Astrocyte of the cerebellum (primary cell): ENCODE measurements at regions not wholly inside any gene's neighbourhood (a gene's known extent, or its start where the extent isn't known, plus 50 kb on each side); places are given as distances from the start of the nearest gene placed in this dataset.
"Not testable (repeated sequence)": the region's sequence is repeated elsewhere in the genome, so short reads cannot be mapped to it uniquely, and the experiment has no call there.

Source experiments
- DNase-seq: peaks from one replicate; pipeline ENCODE4 v3.0.0-alpha.2; 2011; ENCODE audit warnings: low read depth
- H3K4me3 ChIP-seq: 2 replicates; pipeline ENCODE4 v1.5.1; 2011; ENCODE audit warnings: mild to moderate bottlenecking, low read depth, low read length, moderate library complexity
- CTCF ChIP-seq: IDR thresholded peaks from 2 replicates; pipeline ENCODE4 v1.5.1; 2012; ENCODE audit warnings: low read length, low read depth, moderate library complexity, mild to moderate bottlenecking; ENCODE audit errors: missing control alignments
- in situ Hi-C: cut with HindIII; loops from 2 replicates; pipeline ENCODE4 v1.10.0; 2017; ENCODE audit warnings: low sequenced_read_pairs

DNA sequence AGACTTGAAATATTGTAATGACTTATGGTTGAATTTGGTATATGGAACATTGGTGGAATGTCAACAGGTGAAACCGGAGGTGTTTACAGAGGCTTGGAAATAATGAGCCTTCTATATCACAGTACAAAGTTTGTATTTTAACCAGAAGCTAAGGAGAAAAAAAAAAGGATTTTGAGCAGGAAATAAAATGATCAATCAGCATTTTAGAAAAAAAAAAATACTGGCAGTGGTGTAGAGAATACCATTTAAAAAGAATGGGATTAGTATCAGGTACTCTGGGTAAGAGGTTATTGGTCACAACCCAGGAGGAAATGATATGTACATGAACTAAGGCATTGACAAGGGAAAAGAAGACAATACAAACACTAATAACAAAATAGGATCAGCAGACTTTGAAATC, 587.1 kb upstream of the HTR2C start:
- TF ChIP-seq CTCF: no peak
- H3K4me3 ChIP-seq: no peak overlapping the region
- in situ Hi-C loops: no loop called here
- no peak for DNase-seq

DNA sequence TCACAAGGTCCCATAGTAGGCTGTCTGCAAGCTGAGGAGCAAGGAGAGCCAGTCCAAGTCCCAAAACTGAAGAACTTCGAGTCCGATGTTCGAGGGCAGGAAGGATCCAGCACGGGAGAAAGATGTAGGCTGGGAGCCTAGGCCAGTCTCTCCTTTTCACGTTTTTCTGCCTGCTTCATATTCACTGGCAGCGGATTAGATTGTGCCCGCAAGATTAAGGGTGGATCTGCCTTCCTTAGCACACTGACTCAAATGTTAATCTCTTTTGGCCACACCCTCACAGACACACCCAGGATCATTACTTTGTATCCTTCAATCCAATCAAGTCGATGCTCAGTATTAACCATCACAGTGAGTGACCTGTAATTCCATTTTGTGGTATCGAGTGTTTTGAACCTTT, 592.2 kb upstream of the HTR2C start:
- DNase-seq, H3K4me3 ChIP-seq, in situ Hi-C loops: not testable (repeated sequence)

DNA sequence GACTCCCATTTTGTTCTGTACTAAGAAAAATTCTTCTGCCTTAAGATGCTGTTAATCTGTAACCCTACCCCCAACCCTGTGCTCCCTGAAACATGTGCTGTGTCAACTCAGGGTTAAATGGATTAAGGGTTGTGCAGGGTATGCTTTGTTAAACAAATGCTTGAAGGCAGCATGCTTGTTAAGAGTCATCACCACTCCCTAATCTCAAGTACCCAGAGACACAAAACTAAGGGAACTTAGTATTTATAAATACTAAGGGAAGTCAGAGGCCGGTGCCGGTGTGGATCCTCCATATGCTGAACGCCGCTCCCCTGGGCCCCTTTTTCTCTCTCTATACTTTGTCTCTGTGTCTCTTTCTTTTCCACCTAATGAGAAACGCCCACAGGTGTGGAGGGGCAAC, 593.2 kb upstream of the HTR2C start:
- DNase-seq, in situ Hi-C loops, H3K4me3 ChIP-seq: not testable (repeated sequence)

DNA sequence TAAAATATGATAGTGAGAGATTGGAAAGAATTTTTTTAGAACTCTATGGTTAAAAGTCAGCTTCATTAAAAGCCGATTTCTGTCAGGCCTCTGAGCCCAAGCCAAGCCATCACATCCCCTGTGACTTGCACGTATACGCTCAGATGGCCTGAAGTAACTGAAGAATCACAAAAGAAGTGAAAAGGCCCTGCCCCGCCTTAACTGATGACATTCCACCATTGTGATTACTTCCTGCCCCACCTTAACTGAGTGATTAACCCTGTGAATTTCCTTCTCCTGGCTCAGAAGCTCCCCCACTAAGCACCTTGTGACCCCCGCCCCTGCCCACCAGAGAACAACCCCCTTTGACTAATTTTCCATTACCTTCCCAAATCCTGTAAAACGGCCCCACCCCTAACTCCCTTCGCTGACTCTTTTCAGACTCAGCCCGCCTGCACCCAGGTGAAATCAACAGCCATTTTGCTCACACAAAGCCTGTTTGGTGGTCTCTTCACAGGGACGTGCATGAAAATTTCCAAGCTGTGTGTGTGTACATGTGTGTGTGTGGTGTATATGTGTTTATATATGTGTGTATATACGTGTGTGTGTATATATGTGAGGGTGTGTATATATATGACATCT, 595.5 kb upstream of the HTR2C start:
- DNase-seq, H3K4me3 ChIP-seq, in situ Hi-C loops: not testable (repeated sequence)

- DNase-seq: no peak
- H3K4me3 ChIP-seq: no peak overlapping the region
- TF ChIP-seq CTCF: no peak
- in situ Hi-C loops: no loop called here
Observed at GRCh38 chrX:113986427-113986826, 597.5 kb upstream of the HTR2C start.

- TF ChIP-seq CTCF: no peak
- in situ Hi-C loops: no loop called here
- DNase-seq: no peak
- no peak overlapping the region for H3K4me3 ChIP-seq
Observed at GRCh38 chrX:113982766-113983165, 601.1 kb upstream of the HTR2C start.

DNA sequence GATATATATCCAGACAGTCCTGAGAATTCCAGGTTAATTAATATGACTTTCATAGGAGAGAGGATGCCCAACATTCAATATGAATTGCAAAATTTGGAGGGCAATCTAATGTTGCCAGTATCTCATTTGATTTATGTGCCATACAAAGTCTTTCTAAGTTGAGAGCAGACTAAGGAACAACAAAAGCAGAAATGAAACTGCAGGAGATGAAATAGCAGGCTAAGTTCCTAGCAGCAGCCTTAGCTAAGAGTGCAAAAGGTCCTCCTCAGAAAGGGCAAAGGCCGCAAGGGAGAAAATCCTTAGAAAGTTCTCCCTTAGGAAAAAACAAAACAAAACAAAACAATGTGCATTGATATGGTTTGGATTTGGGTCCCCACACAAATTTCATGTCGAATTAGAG, 602.9 kb upstream of the HTR2C start:
- TF ChIP-seq CTCF: no peak
- DNase-seq: no peak

GRCh38 chrX:113977887-113978286, 606.0 kb upstream of the HTR2C start:
- H3K4me3 ChIP-seq: no peak overlapping the region
- in situ Hi-C loops: no loop called here
- no peak for DNase-seq
- TF ChIP-seq CTCF: no peak

More for the DNA sequence above, 602.9 kb upstream of the HTR2C start:
- in situ Hi-C loops: no loop called here
- no peak overlapping the region for H3K4me3 ChIP-seq
